ENCODE measurements at regions not wholly inside any gene's neighbourhood (a gene's known extent, or its start where the extent isn't known, plus 50 kb on each side); places are given as distances from the start of the nearest gene placed in this dataset.

DNA sequence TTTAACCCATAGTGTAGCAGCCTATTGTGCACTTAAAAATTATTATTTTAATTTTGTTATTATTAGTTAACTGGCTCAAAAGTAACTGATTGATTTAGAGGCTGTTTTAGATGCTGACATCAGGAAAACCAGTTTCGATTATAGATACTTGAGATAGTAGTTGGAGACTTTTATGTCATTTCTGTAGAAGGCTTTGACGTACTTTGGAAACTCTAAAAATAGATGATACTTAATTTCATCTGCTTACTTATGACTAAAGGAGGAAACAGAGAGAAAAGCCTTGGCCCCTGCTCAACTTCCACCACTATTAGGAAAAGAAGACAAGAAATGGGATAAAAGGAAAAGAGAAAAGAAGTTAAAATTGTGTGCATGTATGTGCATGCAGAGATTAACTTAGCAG, 219.3 kb upstream of the HMGA2 start:
- TF ChIP-seq, protein P1, sequence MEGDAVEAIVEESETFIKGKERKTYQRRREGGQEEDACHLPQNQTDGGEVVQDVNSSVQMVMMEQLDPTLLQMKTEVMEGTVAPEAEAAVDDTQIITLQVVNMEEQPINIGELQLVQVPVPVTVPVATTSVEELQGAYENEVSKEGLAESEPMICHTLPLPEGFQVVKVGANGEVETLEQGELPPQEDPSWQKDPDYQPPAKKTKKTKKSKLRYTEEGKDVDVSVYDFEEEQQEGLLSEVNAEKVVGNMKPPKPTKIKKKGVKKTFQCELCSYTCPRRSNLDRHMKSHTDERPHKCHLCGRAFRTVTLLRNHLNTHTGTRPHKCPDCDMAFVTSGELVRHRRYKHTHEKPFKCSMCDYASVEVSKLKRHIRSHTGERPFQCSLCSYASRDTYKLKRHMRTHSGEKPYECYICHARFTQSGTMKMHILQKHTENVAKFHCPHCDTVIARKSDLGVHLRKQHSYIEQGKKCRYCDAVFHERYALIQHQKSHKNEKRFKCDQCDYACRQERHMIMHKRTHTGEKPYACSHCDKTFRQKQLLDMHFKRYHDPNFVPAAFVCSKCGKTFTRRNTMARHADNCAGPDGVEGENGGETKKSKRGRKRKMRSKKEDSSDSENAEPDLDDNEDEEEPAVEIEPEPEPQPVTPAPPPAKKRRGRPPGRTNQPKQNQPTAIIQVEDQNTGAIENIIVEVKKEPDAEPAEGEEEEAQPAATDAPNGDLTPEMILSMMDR (conservative IDR thresholded peaks at IDR 0.05) = no peak
- no peak for TF ChIP-seq ZFX (IDR thresholded peaks at IDR 0.05)

Measured in C4-2B (cell line).